Ascending aorta (tissue), 2 donors: ENCODE measurements at regions not wholly inside any gene's neighbourhood (a gene's known extent, or its start where the extent isn't known, plus 50 kb on each side); places are given as distances from the start of the nearest gene placed in this dataset.
"Not testable (repeated sequence)": the region's sequence is repeated elsewhere in the genome, so short reads cannot be mapped to it uniquely, and the experiment has no call there.

Experiments used
- DNase-seq, 2 donors: peaks; one replicate each; pipeline ENCODE4 v3.0.0-alpha.2; 2019; ENCODE audit warnings: low spot score in 2 of 2
- H3K27ac ChIP-seq, 2 donors: fragments of 200-600 bp; sonication (generic); one replicate each; pipeline ENCODE4 v1.5.1; 2016 to 2017; ENCODE audit warnings: mild to moderate bottlenecking in 1 of 2
- H3K27me3 ChIP-seq: fragments of 200-600 bp; sonication (generic); one replicate; pipeline ENCODE4 v1.5.1; 2017
- H3K36me3 ChIP-seq, 2 donors: fragments of 200-600 bp; sonication (generic); one replicate each; pipeline ENCODE4 v1.5.1; 2016
- H3K4me1 ChIP-seq, 2 donors: fragments of 200-600 bp; sonication (generic); one replicate each; pipeline ENCODE4 v1.5.1; 2016 to 2017; ENCODE audit warnings: mild to moderate bottlenecking in 1 of 2
- H3K4me3 ChIP-seq, 2 donors: fragments of 200-600 bp; sonication (generic); one replicate each; pipeline ENCODE4 v1.5.1; 2016 to 2017; ENCODE audit warnings: mild to moderate bottlenecking in 1 of 2
- H3K9me3 ChIP-seq, 2 donors: fragments of 200-600 bp; sonication (generic); one replicate each; pipeline ENCODE4 v1.5.1; 2016
- intact Hi-C: fragments of 100-400 bp; cut with DNase I; formaldehyde crosslinking; loops from one replicate; pipeline ENCODE4 v1.15.1; 2023
- TF ChIP-seq, protein P1 (sequence below), 3 experiments: fragments of 200-600 bp in 2 of 3; fragments of 450-650 bp in 1 of 3; sonication (generic) in 2 of 3; IDR thresholded peaks; one replicate each; pipeline ENCODE4 v1.5.1; 2016 to 2019; ENCODE audit warnings: antibody characterized with exemption in 3 of 3, mild to moderate bottlenecking in 1 of 3, moderate library complexity in 1 of 3

DNA sequence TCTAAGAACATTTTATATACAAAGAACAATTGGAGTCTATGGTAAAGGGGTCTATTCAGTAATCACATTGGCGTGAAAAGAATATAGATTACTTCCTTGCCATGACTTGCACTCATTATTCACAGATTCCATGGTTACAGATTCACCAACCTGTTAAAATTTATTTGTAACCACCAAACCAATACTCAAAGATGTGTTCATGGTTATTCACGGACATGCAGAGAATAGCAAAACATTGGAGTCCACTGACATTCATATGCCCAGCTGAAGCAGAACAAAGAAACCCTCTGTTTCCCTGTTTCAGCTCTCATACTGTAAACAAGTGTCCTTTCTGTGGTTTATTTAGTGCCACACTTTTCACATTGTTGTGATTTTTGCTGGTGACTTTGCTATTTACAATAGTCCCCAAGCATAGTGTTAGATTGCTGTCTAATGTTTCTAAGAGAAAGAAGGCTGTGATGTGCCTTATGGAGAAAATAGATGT lies 185.8 kb upstream of the TTC14 start:
- no peaks in the 10 kb centered on the region for H3K4me1 ChIP-seq
- no peak for DNase-seq
- no peaks in the 10 kb centered on the region for H3K9me3 ChIP-seq
- TF ChIP-seq, protein P1, sequence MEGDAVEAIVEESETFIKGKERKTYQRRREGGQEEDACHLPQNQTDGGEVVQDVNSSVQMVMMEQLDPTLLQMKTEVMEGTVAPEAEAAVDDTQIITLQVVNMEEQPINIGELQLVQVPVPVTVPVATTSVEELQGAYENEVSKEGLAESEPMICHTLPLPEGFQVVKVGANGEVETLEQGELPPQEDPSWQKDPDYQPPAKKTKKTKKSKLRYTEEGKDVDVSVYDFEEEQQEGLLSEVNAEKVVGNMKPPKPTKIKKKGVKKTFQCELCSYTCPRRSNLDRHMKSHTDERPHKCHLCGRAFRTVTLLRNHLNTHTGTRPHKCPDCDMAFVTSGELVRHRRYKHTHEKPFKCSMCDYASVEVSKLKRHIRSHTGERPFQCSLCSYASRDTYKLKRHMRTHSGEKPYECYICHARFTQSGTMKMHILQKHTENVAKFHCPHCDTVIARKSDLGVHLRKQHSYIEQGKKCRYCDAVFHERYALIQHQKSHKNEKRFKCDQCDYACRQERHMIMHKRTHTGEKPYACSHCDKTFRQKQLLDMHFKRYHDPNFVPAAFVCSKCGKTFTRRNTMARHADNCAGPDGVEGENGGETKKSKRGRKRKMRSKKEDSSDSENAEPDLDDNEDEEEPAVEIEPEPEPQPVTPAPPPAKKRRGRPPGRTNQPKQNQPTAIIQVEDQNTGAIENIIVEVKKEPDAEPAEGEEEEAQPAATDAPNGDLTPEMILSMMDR (IDR thresholded peaks at IDR 0.05) = no peak
- no peaks in the 10 kb centered on the region for H3K36me3 ChIP-seq
- intact Hi-C loops = no loop called here
- no peaks in the 10 kb centered on the region for H3K27me3 ChIP-seq
- H3K27ac ChIP-seq = no peak overlapping the region
- no peak overlapping the region for H3K4me3 ChIP-seq

DNA sequence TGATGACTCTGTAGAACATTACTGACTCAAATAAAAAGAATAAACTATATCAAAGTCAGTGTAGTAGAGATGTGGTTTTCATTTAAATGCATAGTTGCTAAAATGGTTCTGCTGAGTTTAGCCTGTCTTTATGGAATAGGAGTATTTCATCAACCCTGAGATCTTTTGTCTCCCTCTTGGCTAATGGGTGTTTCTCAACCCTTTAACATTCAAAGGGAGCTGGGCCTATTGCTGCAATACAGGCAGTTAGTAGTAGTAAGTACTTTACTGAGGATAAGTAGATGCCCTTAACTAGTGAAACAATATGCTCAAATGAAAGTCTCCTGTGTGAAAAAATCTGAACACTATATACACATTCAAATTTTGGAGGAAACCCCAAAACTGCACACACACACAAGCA lies 184.7 kb upstream of the TTC14 start:
- H3K4me1 ChIP-seq = no peaks in the 10 kb centered on the region
- no peaks in the 10 kb centered on the region for H3K9me3 ChIP-seq
- intact Hi-C loops = no loop called here
- TF ChIP-seq, protein P1 (IDR thresholded peaks at IDR 0.05) = no peak
- no peak overlapping the region for H3K27ac ChIP-seq
- H3K27me3 ChIP-seq = no peaks in the 10 kb centered on the region
- no peak overlapping the region for H3K4me3 ChIP-seq
- DNase-seq = no peak
- H3K36me3 ChIP-seq = no peaks in the 10 kb centered on the region

DNA sequence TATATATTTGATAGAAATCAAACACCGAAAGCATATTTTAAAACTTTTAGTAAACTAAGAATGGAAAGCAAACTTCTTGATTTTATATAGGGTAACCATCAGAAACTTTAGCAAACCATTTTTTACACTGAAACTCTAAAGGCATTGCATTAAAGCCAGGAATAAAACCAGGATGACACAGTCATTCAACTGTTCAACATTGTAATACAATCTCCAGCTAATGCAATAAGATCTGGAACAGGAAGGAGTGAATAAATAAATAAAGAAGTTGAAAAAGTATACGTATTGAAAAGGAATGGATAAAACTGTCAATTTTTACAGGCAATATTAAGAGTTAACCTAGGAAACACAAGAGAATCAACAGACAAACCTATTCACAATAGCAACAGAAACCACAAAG lies 181.9 kb upstream of the TTC14 start:
- intact Hi-C loops = no loop called here
- TF ChIP-seq, protein P1 (IDR thresholded peaks at IDR 0.05) = no peak

DNA sequence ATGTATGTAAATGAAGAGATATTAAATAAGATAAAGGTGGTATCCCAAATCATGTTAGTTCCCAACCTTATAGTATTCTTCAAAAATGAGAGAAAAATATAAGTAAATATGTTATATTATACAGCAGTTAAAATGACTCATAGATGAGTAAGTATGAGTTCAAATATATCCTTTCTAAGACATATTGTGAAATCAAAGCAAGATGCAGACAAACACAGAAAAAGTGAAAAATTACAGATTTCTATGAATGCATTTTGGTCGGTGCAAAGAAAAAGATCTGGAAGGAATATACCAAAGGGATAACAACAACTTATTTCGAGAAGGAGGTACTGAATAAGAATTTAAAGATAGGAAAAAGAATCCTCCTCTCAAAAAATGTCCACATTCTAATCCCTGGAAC lies 181.2 kb upstream of the TTC14 start:
- TF ChIP-seq, protein P1 (IDR thresholded peaks at IDR 0.05) = no peak
- Histone ChIP-seq H3K9me3 (no peaks in the 10 kb centered on the region), H3K4me1 (no peaks in the 10 kb centered on the region), H3K27ac (no peak overlapping the region), H3K27me3 (no peaks in the 10 kb centered on the region), H3K36me3 (no peaks in the 10 kb centered on the region), H3K4me3 (no peak overlapping the region)
- intact Hi-C loops = no loop called here
- no peak for DNase-seq

More for the DNA sequence above, 181.9 kb upstream of the TTC14 start:
- no peaks in the 10 kb centered on the region for H3K4me1 ChIP-seq
- H3K27ac ChIP-seq = no peak overlapping the region
- no peaks in the 10 kb centered on the region for H3K36me3 ChIP-seq
- H3K27me3 ChIP-seq = no peaks in the 10 kb centered on the region
- H3K9me3 ChIP-seq = no peaks in the 10 kb centered on the region
- DNase-seq = no peak
- no peak overlapping the region for H3K4me3 ChIP-seq

DNA sequence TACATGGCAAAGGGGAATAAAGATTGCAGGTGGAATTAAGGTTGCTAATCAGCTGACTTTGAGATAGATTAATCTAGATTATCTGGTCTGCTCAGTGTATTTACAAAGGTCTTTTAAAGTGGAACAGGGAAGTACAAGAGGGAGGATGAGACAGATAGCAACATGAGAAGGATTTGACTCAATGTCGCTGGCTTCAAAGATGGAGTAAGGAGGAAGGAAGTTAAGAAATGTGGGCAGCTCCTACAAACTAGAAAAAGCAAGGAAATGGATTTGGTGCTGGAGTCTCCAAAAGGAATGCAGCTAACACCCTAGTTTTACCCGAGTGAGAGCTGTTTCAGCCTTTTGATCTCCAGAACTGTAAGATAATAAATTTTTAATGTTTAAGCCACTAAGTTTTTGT lies 180.7 kb upstream of the TTC14 start:
- H3K4me3 ChIP-seq = no peak overlapping the region
- no peaks in the 10 kb centered on the region for H3K4me1 ChIP-seq
- TF ChIP-seq, protein P1 (IDR thresholded peaks at IDR 0.05) = no peak
- H3K27me3 ChIP-seq = no peaks in the 10 kb centered on the region
- no peak for DNase-seq
- intact Hi-C loops = no loop called here
- H3K9me3 ChIP-seq = no peaks in the 10 kb centered on the region
- no peaks in the 10 kb centered on the region for H3K36me3 ChIP-seq
- H3K27ac ChIP-seq = no peak overlapping the region

DNA sequence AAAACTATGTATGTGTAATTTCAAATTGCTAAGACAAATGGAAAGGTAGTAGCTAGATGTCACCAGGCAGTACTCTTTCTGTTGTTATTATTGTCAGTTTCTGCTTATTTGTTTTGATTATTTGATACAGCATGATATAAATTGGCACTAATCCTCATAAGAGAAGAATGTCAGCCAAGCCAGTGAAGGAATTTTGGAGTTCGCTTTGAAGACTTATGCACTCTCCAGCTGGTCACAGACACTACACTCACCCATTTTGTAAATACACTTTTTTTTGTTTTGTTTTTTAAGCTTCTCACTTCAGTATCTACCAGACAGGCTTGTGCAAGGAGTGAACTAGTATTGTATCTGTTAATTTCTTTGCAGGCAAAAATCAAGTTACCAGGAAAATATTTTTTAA lies 180.2 kb upstream of the TTC14 start:
- TF ChIP-seq, protein P1 (IDR thresholded peaks at IDR 0.05) = no peak
- no peaks in the 10 kb centered on the region for H3K27me3 ChIP-seq
- no peak overlapping the region for H3K27ac ChIP-seq
- intact Hi-C loops = no loop called here
- no peak overlapping the region for H3K4me3 ChIP-seq
- H3K9me3 ChIP-seq = no peaks in the 10 kb centered on the region
- no peaks in the 10 kb centered on the region for H3K36me3 ChIP-seq
- no peak for DNase-seq
- H3K4me1 ChIP-seq = no peaks in the 10 kb centered on the region

DNA sequence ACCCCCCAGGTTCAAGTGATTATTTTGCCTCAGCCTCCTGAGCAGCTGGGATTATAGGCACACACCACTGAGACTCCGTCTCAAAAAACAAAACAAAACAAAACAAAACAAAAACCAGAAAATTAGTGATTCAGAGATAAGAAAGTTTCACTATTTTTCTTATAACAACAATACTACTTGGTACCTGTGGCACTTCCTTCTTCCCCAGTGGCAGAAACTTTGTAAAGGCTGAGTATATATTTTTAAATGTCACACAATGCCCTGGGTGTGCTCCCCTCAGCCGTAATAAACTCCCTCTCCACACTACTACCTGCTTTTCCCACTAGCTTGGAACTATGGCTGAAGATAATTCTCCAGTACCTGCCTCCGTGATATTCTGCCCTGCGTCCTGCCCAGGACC lies 177.7 kb upstream of the TTC14 start:
- H3K27ac ChIP-seq, H3K36me3 ChIP-seq, H3K9me3 ChIP-seq, intact Hi-C loops, H3K4me1 ChIP-seq, DNase-seq, H3K27me3 ChIP-seq, H3K4me3 ChIP-seq: not testable (repeated sequence)
